HG03066 (cell line): ENCODE measurements at regions not wholly inside any gene's neighbourhood (a gene's known extent, or its start where the extent isn't known, plus 50 kb on each side); places are given as distances from the start of the nearest gene placed in this dataset.
"Not testable (repeated sequence)": the region's sequence is repeated elsewhere in the genome, so short reads cannot be mapped to it uniquely, and the experiment has no call there.

Source experiments
- ATAC-seq: cut with Tn5 transposase; IDR thresholded peaks from one replicate; pipeline ENCODE4 v1.9.1; 2021; ENCODE audit warnings: low read depth; ENCODE audit not compliant: unreplicated experiment

GRCh38 chr5:142542078-142542477, 143.8 kb downstream of the FGF1 start:
- no peak for ATAC-seq

GRCh38 chr5:142540922-142541422, 144.9 kb downstream of the FGF1 start:
- ATAC-seq: no peak

GRCh38 chr5:142539154-142539740, 146.6 kb downstream of the FGF1 start:
- no peak for ATAC-seq

GRCh38 chr5:142537938-142538337, 148.0 kb downstream of the FGF1 start:
- ATAC-seq: no peak

- ATAC-seq: no peak
Measured at GRCh38 chr5:142532781-142533176, 153.1 kb downstream of the FGF1 start.

- no peak for ATAC-seq
Measured at GRCh38 chr5:142531977-142532780, 153.7 kb downstream of the FGF1 start.

- ATAC-seq: no peak
Measured at GRCh38 chr5:142530904-142531303, 155.0 kb downstream of the FGF1 start.

- ATAC-seq: no peak
Measured at GRCh38 chr5:142529626-142530278, 156.1 kb downstream of the FGF1 start.

GRCh38 chr5:142527664-142528295, 158.1 kb downstream of the FGF1 start:
- ATAC-seq: no peak

- ATAC-seq: no peak
Measured at GRCh38 chr5:142527234-142527633, 158.7 kb downstream of the FGF1 start.

GRCh38 chr5:142522983-142523382, 162.9 kb downstream of the FGF1 start:
- no peak for ATAC-seq

- ATAC-seq: no peak
Measured at GRCh38 chr5:142521706-142522105, 164.2 kb downstream of the FGF1 start.

GRCh38 chr5:142520885-142521284, 165.0 kb downstream of the FGF1 start:
- no peak for ATAC-seq

GRCh38 chr5:142519913-142520312, 166.0 kb downstream of the FGF1 start:
- not testable (repeated sequence) for ATAC-seq

GRCh38 chr5:142517840-142518239, 168.1 kb downstream of the FGF1 start:
- ATAC-seq: no peak

- ATAC-seq: no peak
Measured at GRCh38 chr5:142516732-142517131, 169.2 kb downstream of the FGF1 start.

GRCh38 chr5:142515036-142515435, 170.9 kb downstream of the FGF1 start:
- ATAC-seq: no peak

- ATAC-seq: no peak
Measured at GRCh38 chr5:142514196-142514595, 171.7 kb downstream of the FGF1 start.

- ATAC-seq: no peak
Measured at GRCh38 chr5:142512043-142513042, 173.5 kb downstream of the FGF1 start.

GRCh38 chr5:142511358-142511757, 174.5 kb downstream of the FGF1 start:
- ATAC-seq: no peak
